Lung (tissue), 11 donors: ENCODE measurements at regions not wholly inside any gene's neighbourhood (a gene's known extent, or its start where the extent isn't known, plus 50 kb on each side); places are given as distances from the start of the nearest gene placed in this dataset.

Experiments
- ATAC-seq: fragments of 200-7000 bp; cut with Tn5 transposase; one replicate; pipeline ENCODE4 v1.9.1; 2020; ENCODE audit warnings: moderate number of reproducible peaks; ENCODE audit not compliant: insufficient read depth, low FRiP score
- DNase-seq, 3 donors: peaks; one replicate each; pipeline ENCODE4 v3.0.0-alpha.2; 2013 to 2017
- H3K27ac ChIP-seq, 2 donors: one replicate each; pipeline ENCODE4 v1.5.1; 2013; ENCODE audit warnings: mild to moderate bottlenecking in 2 of 2, moderate library complexity in 2 of 2, control low read depth in 1 of 2, inconsistent platforms in 1 of 2, low read depth in 1 of 2, low read length in 1 of 2
- H3K27me3 ChIP-seq, 3 donors: one replicate each; pipeline ENCODE4 v1.5.1; 2013; ENCODE audit warnings: low read length in 2 of 3; ENCODE audit not compliant: control insufficient read depth in 3 of 3, insufficient read depth in 3 of 3
- H3K36me3 ChIP-seq, 4 donors: one replicate each; pipeline ENCODE4 v1.5.1; 2013; ENCODE audit warnings: low read length in 4 of 4, mild to moderate bottlenecking in 1 of 4, moderate library complexity in 1 of 4; ENCODE audit not compliant: control insufficient read depth in 4 of 4, insufficient read depth in 4 of 4
- H3K4me1 ChIP-seq, 5 donors: one replicate each; pipeline ENCODE4 v1.5.1; 2013; ENCODE audit warnings: low read length in 5 of 5, mild to moderate bottlenecking in 2 of 5, moderate library complexity in 1 of 5; ENCODE audit not compliant: control insufficient read depth in 5 of 5, insufficient read depth in 5 of 5
- H3K4me3 ChIP-seq: one replicate; pipeline ENCODE4 v1.5.1; 2013; ENCODE audit warnings: mild to moderate bottlenecking, control low read depth, moderate library complexity
- H3K9ac ChIP-seq, 2 donors: one replicate each; pipeline ENCODE4 v1.5.1; 2013; ENCODE audit warnings: low read length in 2 of 2, control low read depth in 1 of 2; ENCODE audit not compliant: insufficient read depth in 1 of 2
- H3K9me3 ChIP-seq, 4 donors: one replicate each; pipeline ENCODE4 v1.5.1; 2013; ENCODE audit warnings: low read length in 3 of 4, mild to moderate bottlenecking in 1 of 4, moderate library complexity in 1 of 4; ENCODE audit not compliant: control insufficient read depth in 4 of 4, insufficient read depth in 3 of 4
- CTCF ChIP-seq: IDR thresholded peaks from 2 replicates; pipeline ENCODE4 v1.5.1; 2012; ENCODE audit warnings: mild to moderate bottlenecking; ENCODE audit errors: control extremely low read depth, extremely low read depth
- WGBS, 2 donors: extraction: QIAGEN DNeasy Blood & Tissue Kit; methylation state at CpG; one replicate each; pipeline ENCODE4 v1.1.7; 2013; 5-methylcytosine and 5-hydroxymethylcytosine counted together
- donor health status: control.
- donor health status: control.
- donor health status: Bipolar disorder and iron deficiency.
- donor health status: healthy.
- donor health status: DM: yes; HTN: yes; CAD: no.

- TF ChIP-seq CTCF, result no peak
- Histone ChIP-seq H3K4me1 (peaks cover 0 to 12% (median under 1%) of the 10 kb centered on the region in 5 donors), H3K27me3 (no peaks in the 10 kb centered on the region), H3K9me3 (no peaks in the 10 kb centered on the region), H3K27ac (no peak overlapping the region), H3K36me3 (no peaks in the 10 kb centered on the region), H3K9ac (no peak overlapping the region), H3K4me3 (no peak overlapping the region)
- ATAC-seq (no peak), DNase-seq (no peak)
- 52 to 84% methylated on average over 2 of the region's 2 CpGs for WGBS, 2 donors
Measured at GRCh38 chr5:72613515-72613914, 106.3 kb upstream of the ZNF366 start.

- Histone ChIP-seq H3K4me3 (no peak overlapping the region), H3K9me3 (no peaks in the 10 kb centered on the region), H3K4me1 (peaks cover 0 to 19% (median 0%) of the 10 kb centered on the region in 5 donors), H3K36me3 (no peaks in the 10 kb centered on the region), H3K9ac (no peak overlapping the region), H3K27me3 (no peaks in the 10 kb centered on the region), H3K27ac (no peak overlapping the region)
- DNase-seq (no peak), ATAC-seq (no peak)
- no peak for TF ChIP-seq CTCF
- 86 to 93% methylated on average over 2 of the region's 2 CpGs for WGBS, 2 donors
Measured at GRCh38 chr5:72612810-72613209, 105.6 kb upstream of the ZNF366 start.

GRCh38 chr5:72611118-72611730, 104.0 kb upstream of the ZNF366 start:
- ATAC-seq (peak; percentile 91), DNase-seq (peak; percentile 75 to 84 (median 76))
- H3K27ac ChIP-seq, result no peak overlapping the region
- H3K9ac ChIP-seq, result no peak overlapping the region
- peak; percentile 65 for TF ChIP-seq CTCF
- no peaks in the 10 kb centered on the region for H3K36me3 ChIP-seq
- WGBS, 2 donors, result 26 to 29% methylated on average over 6 of the region's 6 CpGs
- no peak overlapping the region for H3K4me3 ChIP-seq
- no peaks in the 10 kb centered on the region for H3K9me3 ChIP-seq
- H3K4me1 ChIP-seq, result peaks cover 0 to 20% (median 0%) of the 10 kb centered on the region in 5 donors
- H3K27me3 ChIP-seq, result no peaks in the 10 kb centered on the region

- Histone ChIP-seq H3K36me3 (no peaks in the 10 kb centered on the region), H3K9me3 (no peaks in the 10 kb centered on the region), H3K9ac (no peak overlapping the region), H3K27ac (no peak overlapping the region), H3K4me1 (peaks cover 0 to 17% (median 0%) of the 10 kb centered on the region in 5 donors), H3K27me3 (no peaks in the 10 kb centered on the region), H3K4me3 (no peak overlapping the region)
- DNase-seq (peak in 2 of 3 donors; percentile 42 to 59), ATAC-seq (no peak)
- WGBS, 2 donors, result 89 to 90% methylated on average over 3 of the region's 3 CpGs
- TF ChIP-seq CTCF, result no peak
Measured at GRCh38 chr5:72608926-72609325, 101.7 kb upstream of the ZNF366 start.
